Spleen (tissue), 11 donors: ENCODE measurements at regions not wholly inside any gene's neighbourhood (a gene's known extent, or its start where the extent isn't known, plus 50 kb on each side); places are given as distances from the start of the nearest gene placed in this dataset.

ENCODE experiments used
- DNase-seq: peaks from one replicate; pipeline ENCODE4 v3.0.0-alpha.2; 2020
- H3K27ac ChIP-seq, 8 donors: fragments of 200-600 bp; sonication (generic) in 7 of 8; 1 replicate in 4 of 8; 2 replicates in 4 of 8; pipeline versions ENCODE4 v1.5.0 to v1.8.0; 2016 to 2021; ENCODE audit warnings: inconsistent platforms in 4 of 8, mild to moderate bottlenecking in 4 of 8, moderate library complexity in 1 of 8
- H3K27me3 ChIP-seq, 7 donors: fragments of 200-600 bp; sonication (generic) in 6 of 7; replicated peaks in 1 of 7; 1 replicate in 4 of 7; 2 replicates in 3 of 7; pipeline versions ENCODE4 v1.5.0 to v1.8.0; 2016 to 2021; ENCODE audit warnings: inconsistent platforms in 3 of 7, mild to moderate bottlenecking in 1 of 7
- H3K36me3 ChIP-seq, 6 donors: fragments of 200-600 bp; sonication (generic) in 5 of 6; 1 replicate in 4 of 6; 2 replicates in 2 of 6; pipeline versions ENCODE4 v1.5.0 to v1.8.0; 2016 to 2021; ENCODE audit warnings: inconsistent platforms in 2 of 6
- H3K4me1 ChIP-seq, 6 donors: fragments of 200-600 bp; sonication (generic) in 5 of 6; 1 replicate in 3 of 6; 2 replicates in 3 of 6; pipeline versions ENCODE4 v1.5.0 to v1.8.0; 2016 to 2021; ENCODE audit warnings: inconsistent platforms in 3 of 6
- H3K4me3 ChIP-seq, 8 donors: fragments of 200-600 bp; sonication (generic) in 7 of 8; 1 replicate in 4 of 8; 2 replicates in 4 of 8; pipeline versions ENCODE4 v1.5.0 to v1.8.0; 2016 to 2021; ENCODE audit warnings: inconsistent platforms in 4 of 8, mild to moderate bottlenecking in 4 of 8, moderate library complexity in 2 of 8
- H3K9me3 ChIP-seq, 8 donors: fragments of 200-600 bp; sonication (generic) in 7 of 8; 1 replicate in 4 of 8; 2 replicates in 4 of 8; pipeline versions ENCODE4 v1.5.0 to v1.8.0; 2016 to 2021; ENCODE audit warnings: inconsistent platforms in 4 of 8
- POLR2A ChIP-seq, 3 donors: fragments of 450-650 bp; IDR thresholded peaks; one replicate each; pipeline ENCODE4 v1.5.1; 2017; ENCODE audit warnings: antibody characterized with exemption in 3 of 3, mild to moderate bottlenecking in 1 of 3
- POLR2AphosphoS5 ChIP-seq, 3 donors: sonication (generic); formaldehyde crosslinking; IDR thresholded peaks; one replicate each; pipeline ENCODE4 v1.5.1; 2017; ENCODE audit warnings: antibody characterized with exemption in 3 of 3
- WGBS, 5 donors: extraction: QIAGEN DNeasy Blood & Tissue Kit in 3 of 5; methylation state at CpG; one replicate each; pipeline versions ENCODE4 v1.1.5 to v1.1.7; 2013 to 2018; 5-methylcytosine and 5-hydroxymethylcytosine counted together
- intact Hi-C: fragments of 100-400 bp; cut with DNase I; formaldehyde crosslinking; loops from one replicate; pipeline ENCODE4 v1.15.0; 2023; ENCODE audit warnings: low total_unique reads
- TF ChIP-seq, protein P1 (sequence below), 11 experiments: fragments of 200-600 bp in 7 of 11; fragments of 450-650 bp in 4 of 11; sonication (generic) in 4 of 11; IDR thresholded peaks in 8 of 11; conservative IDR thresholded peaks in 3 of 11; 1 replicate in 7 of 11; 2 replicates in 4 of 11; pipeline versions ENCODE4 v1.4.0 to v1.8.0; 2016 to 2021; ENCODE audit warnings: antibody characterized with exemption in 11 of 11, inconsistent platforms in 4 of 11, mild to moderate bottlenecking in 1 of 11
- donor health status: healthy with polysubstance abuse.
- donor health status: DM: no; HTN: no; CAD: no; lungs with moderate emphysema.
- donor health status: DM: no; HTN: no; CAD: no.
- donor health status: Bipolar disorder and iron deficiency.
- donor health status: healthy.
- donor health status: DM: no; HTN: no; CAD: no.
- donor health status: DM: yes; HTN: yes; CAD: no.

DNA sequence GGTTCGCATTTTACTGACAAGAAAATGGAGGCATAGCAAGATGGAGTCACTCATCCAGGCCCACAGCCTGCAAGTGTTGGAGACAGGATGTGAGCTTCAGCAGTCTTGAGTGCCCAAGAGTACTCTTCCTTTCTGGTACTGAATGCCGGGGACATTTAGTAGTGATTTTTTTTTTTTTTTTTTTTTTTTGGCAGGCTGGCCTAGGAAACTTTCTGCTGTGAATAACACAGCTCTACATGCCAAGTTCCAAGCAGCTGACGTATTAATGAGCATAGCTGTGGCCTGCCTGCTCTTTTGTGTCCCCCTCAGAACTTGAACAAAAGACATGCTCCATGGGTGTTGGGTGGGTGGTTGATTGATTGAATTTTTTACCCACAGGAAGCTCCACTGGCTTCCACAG is 195.5 kb upstream of the CADM1 start:
- Histone ChIP-seq H3K27ac (no peak overlapping the region), H3K4me3 (no peak overlapping the region), H3K36me3 (no peaks in the 10 kb centered on the region), H3K9me3 (no peaks in the 10 kb centered on the region), H3K27me3 (no peaks in the 10 kb centered on the region), H3K4me1 (peaks cover 0 to 12% (median 3%) of the 10 kb centered on the region in 6 donors)
- intact Hi-C loops = no loop called here
- no peak for DNase-seq
- TF ChIP-seq POLR2A (IDR thresholded peaks at IDR 0.05) (no peak), POLR2AphosphoS5 (IDR thresholded peaks at IDR 0.05) (no peak)
- TF ChIP-seq, protein P1, sequence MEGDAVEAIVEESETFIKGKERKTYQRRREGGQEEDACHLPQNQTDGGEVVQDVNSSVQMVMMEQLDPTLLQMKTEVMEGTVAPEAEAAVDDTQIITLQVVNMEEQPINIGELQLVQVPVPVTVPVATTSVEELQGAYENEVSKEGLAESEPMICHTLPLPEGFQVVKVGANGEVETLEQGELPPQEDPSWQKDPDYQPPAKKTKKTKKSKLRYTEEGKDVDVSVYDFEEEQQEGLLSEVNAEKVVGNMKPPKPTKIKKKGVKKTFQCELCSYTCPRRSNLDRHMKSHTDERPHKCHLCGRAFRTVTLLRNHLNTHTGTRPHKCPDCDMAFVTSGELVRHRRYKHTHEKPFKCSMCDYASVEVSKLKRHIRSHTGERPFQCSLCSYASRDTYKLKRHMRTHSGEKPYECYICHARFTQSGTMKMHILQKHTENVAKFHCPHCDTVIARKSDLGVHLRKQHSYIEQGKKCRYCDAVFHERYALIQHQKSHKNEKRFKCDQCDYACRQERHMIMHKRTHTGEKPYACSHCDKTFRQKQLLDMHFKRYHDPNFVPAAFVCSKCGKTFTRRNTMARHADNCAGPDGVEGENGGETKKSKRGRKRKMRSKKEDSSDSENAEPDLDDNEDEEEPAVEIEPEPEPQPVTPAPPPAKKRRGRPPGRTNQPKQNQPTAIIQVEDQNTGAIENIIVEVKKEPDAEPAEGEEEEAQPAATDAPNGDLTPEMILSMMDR (IDR thresholded peaks at IDR 0.05 in 8 of 11, conservative IDR thresholded peaks at IDR 0.05 in 3 of 11) = no peak
- 46 to 61% (median 50%) methylated on average over 3 of the region's 3 CpGs for WGBS, 5 donors

- Histone ChIP-seq H3K4me1 (peaks cover 0 to 12% (median 3%) of the 10 kb centered on the region in 6 donors), H3K4me3 (no peak overlapping the region), H3K27ac (no peak overlapping the region), H3K36me3 (no peaks in the 10 kb centered on the region), H3K9me3 (no peaks in the 10 kb centered on the region), H3K27me3 (no peaks in the 10 kb centered on the region)
- intact Hi-C loops = no loop called here
- TF ChIP-seq, protein P1 (IDR thresholded peaks at IDR 0.05 in 8 of 11, conservative IDR thresholded peaks at IDR 0.05 in 3 of 11) = no peak
- TF ChIP-seq POLR2A (IDR thresholded peaks at IDR 0.05) (no peak), POLR2AphosphoS5 (IDR thresholded peaks at IDR 0.05) (no peak)
- no peak for DNase-seq
- 59 to 80% (median 75%) methylated on average over 5 of the region's 5 CpGs for WGBS, 5 donors
These were observed 195.1 kb upstream of the CADM1 start for GRCh38 chr11:115699326-115699725.

- DNase-seq = no peak
- no peaks in the 10 kb centered on the region for H3K36me3 ChIP-seq
- H3K4me1 ChIP-seq = peaks cover 0 to 12% (median 3%) of the 10 kb centered on the region in 6 donors
- no peaks in the 10 kb centered on the region for H3K9me3 ChIP-seq
- WGBS, 5 donors = 61 to 83% (median 66%) methylated on average over 4 of the region's 4 CpGs
- H3K27me3 ChIP-seq = no peaks in the 10 kb centered on the region
- no peak overlapping the region for H3K4me3 ChIP-seq
- intact Hi-C loops = no loop called here
- TF ChIP-seq, protein P1 (IDR thresholded peaks at IDR 0.05 in 8 of 11, conservative IDR thresholded peaks at IDR 0.05 in 3 of 11) = no peak
- TF ChIP-seq POLR2A (IDR thresholded peaks at IDR 0.05) (no peak), POLR2AphosphoS5 (IDR thresholded peaks at IDR 0.05) (no peak)
- H3K27ac ChIP-seq = no peak overlapping the region
These were observed 194.0 kb upstream of the CADM1 start for GRCh38 chr11:115698243-115698642.

- WGBS, 5 donors = 73 to 87% (median 80%) methylated on average over 4 of the region's 4 CpGs
- TF ChIP-seq, protein P1 (IDR thresholded peaks at IDR 0.05 in 8 of 11, conservative IDR thresholded peaks at IDR 0.05 in 3 of 11) = no peak
- no peak for TF ChIP-seq POLR2AphosphoS5 (IDR thresholded peaks at IDR 0.05)
- TF ChIP-seq POLR2A (IDR thresholded peaks at IDR 0.05) = no peak
- Histone ChIP-seq H3K36me3 (no peaks in the 10 kb centered on the region), H3K9me3 (no peaks in the 10 kb centered on the region), H3K4me3 (no peak overlapping the region), H3K4me1 (peaks cover 0 to 12% (median 3%) of the 10 kb centered on the region in 6 donors), H3K27ac (no peak overlapping the region), H3K27me3 (peaks cover 0 to 5% (median 0%) of the 10 kb centered on the region in 7 donors)
- no peak for DNase-seq
- intact Hi-C loops = no loop called here
These were observed 192.3 kb upstream of the CADM1 start for GRCh38 chr11:115696563-115696962.
